OCI-LY3 (cell line): ENCODE measurements at regions not wholly inside any gene's neighbourhood (a gene's known extent, or its start where the extent isn't known, plus 50 kb on each side); places are given as distances from the start of the nearest gene placed in this dataset.

Experiments used
- H2AFZ ChIP-seq: fragments of 200-600, 300-600 bp; shearing (Covaris generic); 2 replicates; pipeline ENCODE4 v1.6.0; 2014; ENCODE audit warnings: antibody characterized with exemption, low read depth, low read length
- H3K27ac ChIP-seq: fragments of 200-600, 300-600 bp; sonication (generic); 2 replicates; pipeline ENCODE4 v1.5.1; 2014; ENCODE audit warnings: mild to moderate bottlenecking, low read length, moderate library complexity, mixed read lengths
- H3K27me3 ChIP-seq: fragments of 200-600, 300-600 bp; sonication (generic); 2 replicates; pipeline ENCODE4 v1.6.1; 2014; ENCODE audit warnings: low read depth, low read length, mixed read lengths
- H3K36me3 ChIP-seq: fragments of 200-600, 300-600 bp; sonication (generic); replicated peaks from 2 replicates; pipeline ENCODE3; 2014; ENCODE audit warnings: low read depth, low read length, mixed read lengths
- H3K4me1 ChIP-seq: fragments of 300-600, 200-600 bp; sonication (generic); 2 replicates; pipeline ENCODE4 v1.6.1; 2014; ENCODE audit warnings: low read length, mixed read lengths
- H3K4me2 ChIP-seq: fragments of 200-600, 300-600 bp; sonication (generic); 2 replicates; pipeline ENCODE4 v1.6.1; 2014; ENCODE audit warnings: low read length, mixed read lengths
- H3K4me3 ChIP-seq: fragments of 300-600, 200-600 bp; sonication (generic); 2 replicates; pipeline ENCODE4 v1.5.1; 2014; ENCODE audit warnings: antibody characterized with exemption, mild to moderate bottlenecking, low read length, moderate library complexity
- H3K79me2 ChIP-seq: fragments of 300-600, 200-600 bp; shearing (Covaris generic); 2 replicates; pipeline ENCODE4 v1.6.1; 2014; ENCODE audit warnings: mild to moderate bottlenecking, low read length, mixed read lengths
- H3K9ac ChIP-seq: fragments of 300-600, 200-600 bp; shearing (Covaris generic); 2 replicates; pipeline ENCODE4 v1.6.0; 2014; ENCODE audit warnings: mild to moderate bottlenecking, low read length, moderate library complexity
- H3K9me3 ChIP-seq: fragments of 200-600, 300-600 bp; shearing (Covaris generic); 2 replicates; pipeline ENCODE4 v1.6.1; 2014; ENCODE audit warnings: low read length, mixed read lengths; ENCODE audit not compliant: insufficient read depth
- H4K20me1 ChIP-seq: fragments of 200-600, 300-600 bp; sonication (generic); 2 replicates; pipeline ENCODE4 v1.6.1; 2016; ENCODE audit warnings: low read length, mixed read lengths; ENCODE audit not compliant: insufficient read depth
- CTCF ChIP-seq: fragments of 200-600, 300-600 bp; sonication (generic); IDR thresholded peaks from 2 replicates; pipeline ENCODE4 v1.5.1; 2014; ENCODE audit warnings: antibody characterized with exemption, low read length, low read depth
- EZH2phosphoT487 ChIP-seq: fragments of 200-600 bp; shearing (Covaris generic); IDR thresholded peaks from 2 replicates; pipeline ENCODE4 v1.6.1; 2018; ENCODE audit warnings: antibody characterized with exemption, mixed run types, low read depth

DNA sequence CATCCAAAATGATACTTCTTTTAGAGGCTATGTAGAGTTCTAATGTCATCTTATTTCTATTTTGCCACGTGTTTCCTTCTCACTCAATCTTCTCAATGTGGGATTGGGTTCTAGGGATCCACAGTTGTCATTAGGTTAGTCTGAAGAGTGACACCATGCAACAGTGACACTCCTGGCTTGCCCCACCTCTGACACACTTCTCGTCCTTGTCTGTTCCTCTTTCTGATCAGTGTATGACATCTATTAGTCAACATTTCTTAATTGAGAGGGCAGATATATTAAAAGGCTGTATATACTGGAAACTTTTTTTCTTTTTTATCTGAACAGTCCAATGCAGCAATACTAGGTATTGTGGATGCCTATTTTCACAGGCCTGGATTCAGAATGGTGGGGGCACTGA is 67.6 kb upstream of the GYPA start:
- no peak overlapping the region for H3K9ac ChIP-seq
- no peaks in the 10 kb centered on the region for H4K20me1 ChIP-seq
- H3K4me3 ChIP-seq: no peak overlapping the region
- H3K27ac ChIP-seq: no peak overlapping the region
- no peak overlapping the region for H2AFZ ChIP-seq
- H3K79me2 ChIP-seq: no peaks in the 10 kb centered on the region
- H3K36me3 ChIP-seq: no peaks in the 10 kb centered on the region
- no peaks in the 10 kb centered on the region for H3K4me1 ChIP-seq
- H3K9me3 ChIP-seq: no peaks in the 10 kb centered on the region
- H3K4me2 ChIP-seq: no peak overlapping the region
- TF ChIP-seq CTCF (no peak), EZH2phosphoT487 (no peak)
- H3K27me3 ChIP-seq: no peaks in the 10 kb centered on the region

DNA sequence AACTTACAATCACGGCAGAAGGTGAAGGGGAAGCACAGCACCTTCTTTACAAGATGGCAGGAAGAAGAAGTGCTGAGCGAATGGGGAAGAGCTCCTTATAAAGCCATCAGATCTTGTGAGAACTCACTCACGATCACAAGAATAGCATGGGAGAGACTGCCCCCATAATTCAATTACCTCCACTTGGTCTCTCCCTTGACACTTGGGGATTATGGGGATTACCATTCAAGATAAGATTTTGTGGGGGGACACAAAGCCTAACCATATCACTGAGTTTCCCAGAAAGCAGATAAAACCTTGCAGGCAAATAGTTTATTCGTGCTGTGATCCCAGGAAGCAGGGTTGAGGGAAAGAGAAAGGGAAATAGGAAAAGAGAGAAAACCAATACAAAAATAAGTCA is 69.0 kb upstream of the GYPA start:
- Histone ChIP-seq H3K27me3 (no peaks in the 10 kb centered on the region), H3K9me3 (no peaks in the 10 kb centered on the region), H3K36me3 (no peaks in the 10 kb centered on the region), H4K20me1 (no peaks in the 10 kb centered on the region), H3K9ac (no peak overlapping the region), H3K27ac (no peak overlapping the region), H3K4me1 (no peaks in the 10 kb centered on the region), H3K79me2 (no peaks in the 10 kb centered on the region), H2AFZ (no peak overlapping the region), H3K4me2 (no peak overlapping the region), H3K4me3 (no peak overlapping the region)
- no peak for TF ChIP-seq CTCF
- no peak for TF ChIP-seq EZH2phosphoT487

- H3K36me3 ChIP-seq: no peaks in the 10 kb centered on the region
- TF ChIP-seq EZH2phosphoT487: no peak
- TF ChIP-seq CTCF: no peak
- no peaks in the 10 kb centered on the region for H3K27me3 ChIP-seq
- H3K4me2 ChIP-seq: no peak overlapping the region
- H3K79me2 ChIP-seq: no peaks in the 10 kb centered on the region
- no peaks in the 10 kb centered on the region for H3K9me3 ChIP-seq
- no peak overlapping the region for H3K9ac ChIP-seq
- H2AFZ ChIP-seq: no peak overlapping the region
- H3K4me1 ChIP-seq: no peaks in the 10 kb centered on the region
- H4K20me1 ChIP-seq: no peaks in the 10 kb centered on the region
- no peak overlapping the region for H3K4me3 ChIP-seq
- H3K27ac ChIP-seq: no peak overlapping the region
Measured at GRCh38 chr4:144213371-144213770, 72.9 kb upstream of the GYPA start.

DNA sequence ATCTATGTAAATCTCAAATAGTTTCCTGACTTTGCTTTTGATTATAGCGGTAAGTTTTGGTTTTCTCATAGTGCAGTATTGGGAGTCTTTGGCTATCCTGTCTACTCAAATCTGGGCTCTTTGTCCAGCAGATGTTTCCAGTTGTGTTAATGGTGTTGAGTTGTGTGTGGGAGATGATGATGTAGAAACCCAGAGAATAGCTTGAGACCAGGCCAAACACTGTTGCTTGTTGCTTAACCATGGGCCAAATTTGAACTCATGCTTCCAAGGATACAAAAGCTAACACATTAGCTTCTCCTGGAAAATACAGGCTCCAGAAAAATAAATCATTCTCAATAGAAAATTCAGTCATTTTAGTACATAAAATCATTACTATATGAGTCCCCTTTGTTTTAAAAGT is 82.6 kb upstream of the GYPA start:
- H3K4me3 ChIP-seq: no peak overlapping the region
- TF ChIP-seq EZH2phosphoT487: no peak
- TF ChIP-seq CTCF: no peak

More for the DNA sequence above, 82.6 kb upstream of the GYPA start:
- no peaks in the 10 kb centered on the region for H3K79me2 ChIP-seq
- no peaks in the 10 kb centered on the region for H3K4me1 ChIP-seq
- H3K4me2 ChIP-seq: no peak overlapping the region
- H3K27ac ChIP-seq: no peak overlapping the region
- H3K36me3 ChIP-seq: no peaks in the 10 kb centered on the region
- no peak overlapping the region for H3K9ac ChIP-seq
- no peak overlapping the region for H2AFZ ChIP-seq
- H4K20me1 ChIP-seq: no peaks in the 10 kb centered on the region
- H3K9me3 ChIP-seq: no peaks in the 10 kb centered on the region
- H3K27me3 ChIP-seq: no peaks in the 10 kb centered on the region
